Natural killer cell (primary cell): ENCODE measurements at regions not wholly inside any gene's neighbourhood (a gene's known extent, or its start where the extent isn't known, plus 50 kb on each side); places are given as distances from the start of the nearest gene placed in this dataset.

ENCODE experiments used
- ATAC-seq, 3 donors: fragments of 150-1000 bp in 2 of 3; fragments of 200-7000 bp in 1 of 3; cut with Tn5 transposase; 1 replicate in 1 of 3; 2 replicates in 2 of 3; pipeline ENCODE4 v1.10.0; 2021; ENCODE audit warnings: mild to moderate bottlenecking in 2 of 3, moderate library complexity in 2 of 3
- DNase-seq, 2 donors: peaks; one replicate each; pipeline versions ENCODE4 v3.0.0 to v3.0.0-alpha.2; 2013 to 2021; ENCODE audit warnings: mixed read lengths in 1 of 2
- H3K27ac ChIP-seq: one replicate; pipeline ENCODE4 v1.5.1; 2013; ENCODE audit warnings: mild to moderate bottlenecking, low read length
- H3K27me3 ChIP-seq: one replicate; pipeline ENCODE4 v1.6.1; 2013; ENCODE audit warnings: low read length; ENCODE audit not compliant: control insufficient read depth, insufficient read depth
- H3K36me3 ChIP-seq: one replicate; pipeline ENCODE4 v1.6.1; 2013; ENCODE audit warnings: low read length; ENCODE audit not compliant: control insufficient read depth, insufficient read depth
- H3K4me1 ChIP-seq: one replicate; pipeline ENCODE4 v1.6.1; 2013; ENCODE audit warnings: low read length; ENCODE audit not compliant: control insufficient read depth, insufficient read depth
- H3K4me3 ChIP-seq: one replicate; pipeline ENCODE4 v1.5.1; 2013; ENCODE audit warnings: low read length
- H3K9me3 ChIP-seq: one replicate; pipeline ENCODE4 v1.6.1; 2013; ENCODE audit warnings: low read length; ENCODE audit not compliant: control insufficient read depth, insufficient read depth
- H3K27ac Mint-ChIP-seq, 2 donors: one replicate each; pipeline ENCODE4 v1.8.0; 2022; ENCODE audit warnings: mild to moderate bottlenecking in 2 of 2, mixed read lengths in 2 of 2, moderate library complexity in 1 of 2
- H3K27me3 Mint-ChIP-seq, 2 donors: one replicate each; pipeline ENCODE4 v1.8.0; 2022; ENCODE audit warnings: low read depth in 2 of 2, mixed read lengths in 2 of 2
- H3K36me3 Mint-ChIP-seq: one replicate; pipeline ENCODE4 v1.8.0; 2022; ENCODE audit warnings: mixed read lengths
- H3K4me1 Mint-ChIP-seq, 2 donors: one replicate each; pipeline ENCODE4 v1.8.0; 2022; ENCODE audit warnings: mixed read lengths in 2 of 2
- H3K4me3 Mint-ChIP-seq: one replicate; pipeline ENCODE4 v1.8.0; 2022; ENCODE audit warnings: mild to moderate bottlenecking, moderate library complexity, mixed read lengths
- H3K9me3 Mint-ChIP-seq, 2 donors: one replicate each; pipeline ENCODE4 v1.8.0; 2022; ENCODE audit warnings: mixed read lengths in 2 of 2
- CTCF ChIP-seq: fragments of 200-600 bp; IDR thresholded peaks from one replicate; pipeline ENCODE4 v1.8.0; 2022; ENCODE audit warnings: antibody characterized with exemption
- WGBS: methylation state at CpG from one replicate; pipeline ENCODE4 v1.1.7; 2013; ENCODE audit warnings: missing lambda C conversion rate; ENCODE audit not compliant: insufficient coverage; 5-methylcytosine and 5-hydroxymethylcytosine counted together
- intact Hi-C: fragments of 100-400 bp; cut with micrococcal nuclease; formaldehyde crosslinking; loops from one replicate; pipeline ENCODE4 v1.14.2; 2022

- Mint-ChIP-seq H3K9me3 (peaks cover 0 to 2% of the 10 kb centered on the region in 2 donors), H3K4me3 (no peak overlapping the region), H3K27ac (no peak overlapping the region), H3K36me3 (no peaks in the 10 kb centered on the region), H3K27me3 (no peaks in the 10 kb centered on the region), H3K4me1 (no peaks in the 10 kb centered on the region)
- H3K4me1 ChIP-seq, result no peaks in the 10 kb centered on the region
- H3K27ac ChIP-seq, result no peak overlapping the region
- intact Hi-C loops, result no loop called here
- no peak overlapping the region for H3K4me3 ChIP-seq
- no peak for ATAC-seq
- no peak for TF ChIP-seq CTCF
- no peaks in the 10 kb centered on the region for H3K27me3 ChIP-seq
- no peaks in the 10 kb centered on the region for H3K36me3 ChIP-seq
- 91% methylated on average over 43 of the region's 43 CpGs for WGBS
- H3K9me3 ChIP-seq, result no peaks in the 10 kb centered on the region
- no peak for DNase-seq
Measured at GRCh38 chr3:180828723-180829408, 83.6 kb upstream of the FXR1 start.

- no peaks in the 10 kb centered on the region for H3K4me1 Mint-ChIP-seq
Measured at GRCh38 chr3:180829409-180830405, 82.8 kb upstream of the FXR1 start.

GRCh38 chr3:180835501-180835900 is 77.0 kb upstream of the FXR1 start:
- H3K36me3 ChIP-seq, result no peaks in the 10 kb centered on the region
- no peak for TF ChIP-seq CTCF
- H3K4me1 ChIP-seq, result no peaks in the 10 kb centered on the region
- no peak for ATAC-seq
- no peak overlapping the region for H3K4me3 ChIP-seq
- Mint-ChIP-seq H3K27ac (no peak overlapping the region), H3K4me3 (no peak overlapping the region), H3K9me3 (peaks cover 2 to 5% of the 10 kb centered on the region in 2 donors), H3K27me3 (no peaks in the 10 kb centered on the region), H3K4me1 (no peaks in the 10 kb centered on the region), H3K36me3 (no peaks in the 10 kb centered on the region)
- intact Hi-C loops, result no loop called here
- H3K27ac ChIP-seq, result no peak overlapping the region
- WGBS, result 78% methylated on average over 2 of the region's 2 CpGs
- H3K9me3 ChIP-seq, result no peaks in the 10 kb centered on the region
- H3K27me3 ChIP-seq, result no peaks in the 10 kb centered on the region
- DNase-seq, result no peak

More at GRCh38 chr3:180829409-180830405, 82.8 kb upstream of the FXR1 start:
- Histone ChIP-seq H3K27me3 (no peaks in the 10 kb centered on the region), H3K4me1 (no peaks in the 10 kb centered on the region), H3K4me3 (no peak overlapping the region), H3K9me3 (no peaks in the 10 kb centered on the region), H3K36me3 (no peaks in the 10 kb centered on the region), H3K27ac (no peak overlapping the region)
- H3K36me3 Mint-ChIP-seq, result no peaks in the 10 kb centered on the region
- H3K27ac Mint-ChIP-seq, result no peak overlapping the region
- ATAC-seq (no peak), DNase-seq (no peak)
- WGBS, result 92% methylated on average over 35 of the region's 37 CpGs
- H3K4me3 Mint-ChIP-seq, result no peak overlapping the region
- H3K9me3 Mint-ChIP-seq, result peaks cover 0 to 2% of the 10 kb centered on the region in 2 donors
- intact Hi-C loops, result no loop called here
- no peaks in the 10 kb centered on the region for H3K27me3 Mint-ChIP-seq
- no peak for TF ChIP-seq CTCF
